H1 (cell line): ENCODE measurements at regions not wholly inside any gene's neighbourhood (a gene's known extent, or its start where the extent isn't known, plus 50 kb on each side); places are given as distances from the start of the nearest gene placed in this dataset.

Experiments
- CTCF ChIA-PET: fragments of 300-600 bp; sonication (Branson Sonifier 250); formaldehyde crosslinking; loops from one replicate; lab custom pipeline; 2021; ENCODE audit not compliant: partially characterized antibody; lab: Charles Lee
- POLR2A ChIA-PET: fragments of 300-600 bp; sonication (Branson Sonifier 250); formaldehyde crosslinking; loops from one replicate; lab custom pipeline; 2021; ENCODE audit warnings: inconsistent platforms; ENCODE audit not compliant: partially characterized antibody; lab: Charles Lee
- DNase-seq, 2 experiments: peaks; one replicate each; pipeline versions ENCODE4 v3.0.0 to v3.0.0-alpha.2; 2010 to 2022; ENCODE audit warnings: low spot score in 2 of 2, low read depth in 1 of 2, mixed read lengths in 1 of 2
- FAIRE-seq: peaks from 2 replicates; lab custom pipeline; 2011; peaks lifted over from hg19 to GRCh38; lab: Jason Lieb, UNC
- H2AFZ ChIP-seq: 2 replicates; pipeline ENCODE4 v1.8.1; 2012; ENCODE audit warnings: low read length, inconsistent platforms
- H2AK5ac ChIP-seq: 2 replicates; pipeline ENCODE4 v1.6.1; 2013; ENCODE audit warnings: low read depth, low read length
- H2BK120ac ChIP-seq: replicated peaks from 2 replicates; pipeline ENCODE3; 2013; ENCODE audit warnings: low read depth, low read length, inconsistent platforms
- H2BK12ac ChIP-seq: 2 replicates; pipeline ENCODE4 v1.6.1; 2013; ENCODE audit warnings: low read depth, low read length
- H2BK15ac ChIP-seq: 2 replicates; pipeline ENCODE4 v1.6.1; 2013; ENCODE audit warnings: low read length
- H2BK20ac ChIP-seq: 2 replicates; pipeline ENCODE4 v1.6.1; 2013; ENCODE audit warnings: low read length
- H2BK5ac ChIP-seq: 2 replicates; pipeline ENCODE4 v1.6.1; 2013; ENCODE audit warnings: low read depth, low read length
- H3K14ac ChIP-seq: 2 replicates; pipeline ENCODE4 v1.6.1; 2013; ENCODE audit warnings: inconsistent platforms; ENCODE audit not compliant: insufficient read length
- H3K18ac ChIP-seq: 2 replicates; pipeline ENCODE4 v1.6.1; 2013; ENCODE audit warnings: low read length; ENCODE audit errors: extremely low read depth
- H3K23ac ChIP-seq: 2 replicates; pipeline ENCODE4 v1.6.1; 2013; ENCODE audit warnings: inconsistent platforms; ENCODE audit not compliant: insufficient read length
- H3K23me2 ChIP-seq: 2 replicates; pipeline ENCODE4 v1.6.1; 2013; ENCODE audit warnings: low read depth, low read length
- H3K27ac ChIP-seq: 2 replicates; pipeline ENCODE4 v1.6.1; 2011; ENCODE audit warnings: low read depth, low read length, inconsistent platforms
- H3K27me3 ChIP-seq, 4 experiments: replicated peaks in 1 of 4; 1 replicate in 1 of 4; 2 replicates in 3 of 4; pipeline versions ENCODE4 v1.6.1 to v1.8.1; 2011 to 2013; ENCODE audit warnings: low read length in 3 of 4, mild to moderate bottlenecking in 3 of 4, inconsistent platforms in 2 of 4, mixed read lengths in 2 of 4, moderate library complexity in 1 of 4; ENCODE audit not compliant: control insufficient read depth in 3 of 4, insufficient read depth in 3 of 4; ENCODE audit errors: extremely low read depth in 1 of 4
- H3K36me3 ChIP-seq, 4 experiments: 2 replicates each; pipeline versions ENCODE4 v1.6.1 to v1.8.1; 2011 to 2013; ENCODE audit warnings: mild to moderate bottlenecking in 4 of 4, low read length in 3 of 4, moderate library complexity in 2 of 4, control low read depth in 1 of 4, inconsistent platforms in 1 of 4; ENCODE audit not compliant: insufficient read depth in 4 of 4, control insufficient read depth in 2 of 4
- H3K4ac ChIP-seq: replicated peaks from 2 replicates; pipeline ENCODE3; 2013; ENCODE audit warnings: low read length, low read depth, mixed read lengths, inconsistent platforms; ENCODE audit not compliant: insufficient read length
- H3K4me1 ChIP-seq, 4 experiments: replicated peaks in 1 of 4; 1 replicate in 1 of 4; 2 replicates in 3 of 4; pipeline versions ENCODE4 v1.6.1 to v1.8.1; 2011 to 2013; ENCODE audit warnings: low read length in 3 of 4, inconsistent platforms in 2 of 4, mixed read lengths in 1 of 4; ENCODE audit not compliant: insufficient read depth in 4 of 4, control insufficient read depth in 3 of 4
- H3K4me2 ChIP-seq, 2 experiments: 2 replicates each; pipeline versions ENCODE4 v1.6.1 to v1.8.1; 2011 to 2013; ENCODE audit warnings: low read depth in 2 of 2, low read length in 2 of 2, control low read depth in 1 of 2, inconsistent platforms in 1 of 2, mild to moderate bottlenecking in 1 of 2; ENCODE audit not compliant: insufficient read depth in 1 of 2
- H3K4me3 ChIP-seq, 4 experiments: fragments of 200-600, 300-600 bp in 1 of 4; sonication (generic), shearing (Covaris generic), sonication (Bioruptor Twin) in 1 of 4; 2 replicates each; pipeline versions ENCODE4 v1.5.1 to v1.8.1; 2011 to 2016; ENCODE audit warnings: low read length in 4 of 4, low read depth in 3 of 4, control low read depth in 2 of 4, inconsistent platforms in 2 of 4, mild to moderate bottlenecking in 2 of 4, mixed read lengths in 1 of 4, moderate library complexity in 1 of 4; ENCODE audit not compliant: insufficient read depth in 2 of 4; ENCODE audit errors: extremely low read depth in 1 of 4
- H3K56ac ChIP-seq: replicated peaks from 2 replicates; pipeline ENCODE3; 2013; ENCODE audit warnings: low read depth, mild to moderate bottlenecking, mixed read lengths, low read length, inconsistent platforms; ENCODE audit not compliant: insufficient read length
- H3K79me1 ChIP-seq: 2 replicates; pipeline ENCODE4 v1.6.1; 2013; ENCODE audit warnings: low read depth, low read length, control low read depth
- H3K79me2 ChIP-seq, 2 experiments: 2 replicates each; pipeline versions ENCODE4 v1.6.1 to v1.8.1; 2012 to 2013; ENCODE audit warnings: low read length in 2 of 2, mild to moderate bottlenecking in 2 of 2, inconsistent platforms in 1 of 2; ENCODE audit not compliant: insufficient read depth in 2 of 2, control insufficient read depth in 1 of 2
- H3K9ac ChIP-seq, 4 experiments: replicated peaks in 1 of 4; 1 replicate in 1 of 4; 2 replicates in 3 of 4; pipeline versions ENCODE4 v1.6.1 to v1.8.1; 2011 to 2013; ENCODE audit warnings: low read depth in 3 of 4, low read length in 3 of 4, control low read depth in 2 of 4, mild to moderate bottlenecking in 2 of 4, moderate library complexity in 2 of 4, inconsistent platforms in 1 of 4; ENCODE audit errors: extremely low read depth in 1 of 4
- H3K9me3 ChIP-seq, 2 experiments: 2 replicates each; pipeline versions ENCODE4 v1.6.1 to v1.8.1; 2012 to 2013; ENCODE audit warnings: mild to moderate bottlenecking in 2 of 2, moderate library complexity in 2 of 2, control low read depth in 1 of 2, inconsistent platforms in 1 of 2, low read depth in 1 of 2, low read length in 1 of 2, mixed read lengths in 1 of 2; ENCODE audit not compliant: insufficient read depth in 2 of 2
- H4K20me1 ChIP-seq, 2 experiments: replicated peaks in 1 of 2; 2 replicates each; pipeline versions ENCODE3 to v1.8.1; 2011 to 2013; ENCODE audit warnings: inconsistent platforms in 2 of 2, low read length in 2 of 2, mild to moderate bottlenecking in 1 of 2; ENCODE audit not compliant: insufficient read depth in 2 of 2, control insufficient read depth in 1 of 2
- H4K5ac ChIP-seq: 2 replicates; pipeline ENCODE4 v1.6.1; 2013; ENCODE audit warnings: low read length, low read depth, mixed read lengths, inconsistent platforms; ENCODE audit not compliant: insufficient read length
- H4K8ac ChIP-seq: 2 replicates; pipeline ENCODE4 v1.8.0; 2013; ENCODE audit warnings: mild to moderate bottlenecking, moderate library complexity, low read length, inconsistent platforms; ENCODE audit not compliant: insufficient read depth; ENCODE audit errors: extremely low read depth
- H4K91ac ChIP-seq: replicated peaks from 2 replicates; pipeline ENCODE3; 2013; ENCODE audit warnings: low read length, mixed read lengths, inconsistent platforms; ENCODE audit not compliant: insufficient read length
- CREB1 ChIP-seq: IDR thresholded peaks from 2 replicates; pipeline ENCODE4 v1.6.1; 2012; ENCODE audit warnings: inconsistent platforms
- CTBP2 ChIP-seq: IDR thresholded peaks from 2 replicates; pipeline ENCODE4 v1.7.0; 2011; ENCODE audit warnings: borderline replicate concordance, mild to moderate bottlenecking, moderate library complexity, mixed read lengths, low read length; ENCODE audit not compliant: insufficient read depth, insufficient read length
- GABPA ChIP-seq: IDR thresholded peaks from 2 replicates; pipeline ENCODE4 v1.6.1; 2011; ENCODE audit warnings: mild to moderate bottlenecking, low read length, moderate library complexity, borderline replicate concordance; ENCODE audit not compliant: insufficient read depth
- JUN ChIP-seq: IDR thresholded peaks from 2 replicates; pipeline ENCODE4 v1.6.1; 2011; ENCODE audit warnings: low read depth, mild to moderate bottlenecking, improper control_type of control experiment, low read length
- RNF2 ChIP-seq: fragments of 200-900, 300-1000 bp; sonication (generic); IDR thresholded peaks from 2 replicates; pipeline ENCODE4 v1.7.1; 2016; ENCODE audit warnings: borderline replicate concordance, low read depth, mild to moderate bottlenecking, antibody characterized with exemption, low read length; ENCODE audit not compliant: poor library complexity, severe bottlenecking; ENCODE audit errors: missing control alignments
- SRF ChIP-seq: IDR thresholded peaks from 2 replicates; pipeline ENCODE4 v1.6.1; 2011; ENCODE audit warnings: mild to moderate bottlenecking, low read depth, low read length, moderate library complexity
- TCF12 ChIP-seq: IDR thresholded peaks from 2 replicates; pipeline ENCODE4 v1.6.1; 2011; ENCODE audit warnings: low read depth, mild to moderate bottlenecking, low read length
- TEAD4 ChIP-seq: IDR thresholded peaks from 2 replicates; pipeline ENCODE4 v1.6.1; 2012; ENCODE audit warnings: low read depth, low read length, inconsistent platforms, mixed read lengths
- WGBS, 2 experiments: shearing (Covaris generic) in 1 of 2; methylation state at CpG; one replicate each; pipeline versions ENCODE4 v1.1.6 to v1.1.7; 2013 to 2015; ENCODE audit warnings: low lambda C conversion rate in 2 of 2, mixed read lengths in 2 of 2, inconsistent platforms in 1 of 2, low coverage in 1 of 2, missing lambda C conversion rate in 1 of 2; ENCODE audit not compliant: insufficient replicate concordance in 2 of 2, insufficient coverage in 1 of 2, insufficient read length in 1 of 2; ENCODE audit errors: extremely low coverage in 1 of 2, missing lambda C conversion rate in 1 of 2; 5-methylcytosine and 5-hydroxymethylcytosine counted together

GRCh38 chr13:46484561-46484960, 68.4 kb upstream of the LRCH1 start:
- Histone ChIP-seq H3K23me2 (no peaks in the 10 kb centered on the region), H2BK12ac (no peak overlapping the region), H3K18ac (no peak overlapping the region), H3K9me3 (no peaks in the 10 kb centered on the region), H3K4ac (no peak overlapping the region), H3K36me3 (no peaks in the 10 kb centered on the region), H3K4me2 (no peak overlapping the region), H3K14ac (no peak overlapping the region), H3K4me3 (no peak overlapping the region), H3K27me3 (no peaks in the 10 kb centered on the region), H3K27ac (no peak overlapping the region), H4K20me1 (no peaks in the 10 kb centered on the region), H3K56ac (no peak overlapping the region), H2BK15ac (no peak overlapping the region), H2AK5ac (no peak overlapping the region), H4K8ac (no peak overlapping the region), H2BK20ac (no peak overlapping the region), H3K79me2 (no peaks in the 10 kb centered on the region), H3K79me1 (no peaks in the 10 kb centered on the region), H2BK120ac (no peak overlapping the region), H3K4me1 (no peaks in the 10 kb centered on the region), H2BK5ac (no peak overlapping the region), H2AFZ (no peak overlapping the region), H4K91ac (no peak overlapping the region), H3K23ac (no peak overlapping the region), H4K5ac (no peak overlapping the region), H3K9ac (no peak overlapping the region)
- TF ChIP-seq CTBP2 = no peak
- TF ChIP-seq SRF = no peak
- TF ChIP-seq GABPA = no peak
- no peak for TF ChIP-seq CREB1
- TF ChIP-seq RNF2 = no peak
- TF ChIP-seq JUN = no peak
- TF ChIP-seq TCF12 = no peak
- TF ChIP-seq TEAD4 = no peak
- DNase-seq (no peak), FAIRE-seq (no peak)
- ChIA-PET POLR2A (no interaction called here), CTCF (interaction anchor here (1.1 kb wide), 1 partner anchor 244 kb away, joined by 3 read pairs; no protein-coding TSS in a partner anchor)
- WGBS, 2 experiments = 81% methylated on average over 3 of the region's 3 CpGs; no CpG with 5 or more reads in 1 of the 2 experiments
